Stimulated activated CD4-positive, alpha-beta T cell treated with anti-CD3 and anti-CD28 coated beads, Interleukin-12 subunit alpha, Interleukin-12 subunit beta, amount 100 ng/mL, for 48 hours (primary cell): ENCODE measurements at regions not wholly inside any gene's neighbourhood (a gene's known extent, or its start where the extent isn't known, plus 50 kb on each side); places are given as distances from the start of the nearest gene placed in this dataset.
"Not testable (repeated sequence)": the region's sequence is repeated elsewhere in the genome, so short reads cannot be mapped to it uniquely, and the experiment has no call there.

Source experiments
- DNase-seq, 3 donors: peaks; one replicate each; pipeline ENCODE4 v3.0.0-alpha.2; 2020; ENCODE audit warnings: low read depth in 2 of 3, low spot score in 1 of 3

DNA sequence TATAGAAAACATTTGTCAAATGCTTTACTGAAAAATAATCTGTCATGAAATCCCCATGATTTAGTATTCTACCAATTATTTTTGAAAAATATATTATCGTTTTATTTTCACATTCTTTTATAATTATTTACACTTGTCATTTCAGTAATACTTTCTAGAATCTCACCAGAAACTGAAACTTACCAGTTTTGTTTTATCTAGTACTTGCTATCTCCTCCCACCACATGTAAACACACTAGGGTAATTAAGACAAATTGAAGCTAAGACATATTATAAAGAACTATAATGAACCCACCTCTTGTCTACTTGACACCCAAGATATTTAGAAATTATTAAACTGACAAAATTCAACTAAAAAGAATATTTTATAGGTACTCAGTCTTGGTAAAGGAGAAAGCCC lies 51.5 kb upstream of the GRM3 start:
- no peak for DNase-seq

GRCh38 chr7:86574006-86574405 lies 69.7 kb upstream of the GRM3 start:
- DNase-seq: no peak

GRCh38 chr7:86558680-86559501 lies 84.8 kb upstream of the GRM3 start:
- no peak for DNase-seq

DNA sequence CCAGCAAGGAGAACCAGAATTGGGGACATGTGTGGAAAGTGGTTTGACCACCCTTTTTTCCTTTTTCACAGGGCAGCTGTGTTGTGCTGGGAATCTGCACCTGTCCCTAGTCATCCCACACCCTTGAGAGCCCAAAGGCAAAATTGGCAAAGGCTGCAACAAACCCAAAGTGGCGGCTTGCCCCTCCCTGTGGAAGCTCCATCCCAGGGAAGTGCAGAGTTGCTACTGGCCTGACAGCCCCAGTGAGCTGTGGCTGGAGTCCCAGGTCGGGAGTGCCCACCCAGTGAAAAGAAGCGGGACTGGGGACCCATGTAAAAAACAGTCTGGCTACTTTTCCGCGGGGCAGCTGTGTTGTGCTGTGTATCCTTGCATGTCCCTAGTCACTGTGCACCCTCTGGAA lies 109.1 kb upstream of the GRM3 start:
- no peak for DNase-seq

DNA sequence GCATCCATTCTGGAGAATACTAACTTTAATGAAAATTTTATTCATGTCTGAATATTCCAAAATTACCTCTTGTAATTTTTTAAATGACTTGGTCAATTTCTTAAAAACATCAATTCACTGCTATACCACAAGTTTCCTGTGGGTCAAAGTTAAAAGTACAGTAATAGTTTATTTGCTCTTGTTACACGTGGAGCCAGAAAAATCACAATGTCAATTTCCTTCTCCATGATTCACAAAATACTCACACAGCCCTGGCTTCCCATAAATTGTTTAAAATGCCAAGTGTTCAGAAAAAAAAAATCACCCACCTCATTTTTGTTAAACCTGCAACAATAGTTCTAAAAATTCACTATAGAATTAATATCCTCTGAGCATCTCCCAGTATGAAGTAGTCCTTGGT lies 139.5 kb upstream of the GRM3 start:
- DNase-seq: no peak

DNA sequence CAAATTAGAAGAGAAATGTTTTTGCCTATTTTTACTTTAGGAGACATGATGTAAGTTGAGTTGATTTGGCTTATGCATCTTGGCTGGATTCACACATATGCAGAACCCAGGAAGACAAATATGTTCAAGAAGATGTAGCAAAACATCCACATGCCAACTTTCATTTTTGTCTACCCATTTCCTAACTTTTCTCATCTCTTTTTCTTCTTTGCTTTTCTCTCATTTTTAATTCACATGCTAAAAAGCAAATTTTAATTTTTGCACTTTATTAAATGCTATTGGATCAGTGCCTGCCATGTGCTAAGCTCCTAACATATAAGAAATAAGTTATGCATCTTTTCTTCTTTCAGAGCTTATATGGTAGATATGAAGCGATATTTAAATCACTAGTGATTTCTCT lies 143.7 kb upstream of the GRM3 start:
- no peak for DNase-seq

- DNase-seq: no peak
Observed at GRCh38 chr7:86485827-86486226, 157.9 kb upstream of the GRM3 start.

DNA sequence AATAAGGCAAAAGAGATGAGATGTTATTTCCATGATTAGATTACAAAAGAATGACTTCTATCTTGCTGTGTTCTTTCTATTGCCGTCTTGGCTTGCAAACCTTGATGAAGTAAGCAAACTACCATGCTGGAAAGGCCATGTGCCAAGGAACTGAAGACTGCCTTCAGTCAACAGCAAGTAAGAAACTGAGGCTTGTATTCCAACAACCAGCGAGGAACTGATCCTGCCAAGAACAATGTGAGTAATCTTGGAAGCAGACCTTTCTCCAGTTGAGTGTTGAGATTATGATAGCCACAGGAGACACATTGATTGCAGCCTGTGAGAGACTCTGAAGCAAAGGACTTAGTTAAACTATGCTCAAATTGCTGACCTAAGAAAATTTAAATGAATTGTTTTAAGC lies 164.6 kb upstream of the GRM3 start:
- DNase-seq: no peak

GRCh38 chr7:86477343-86477935 lies 166.3 kb upstream of the GRM3 start:
- no peak for DNase-seq

DNA sequence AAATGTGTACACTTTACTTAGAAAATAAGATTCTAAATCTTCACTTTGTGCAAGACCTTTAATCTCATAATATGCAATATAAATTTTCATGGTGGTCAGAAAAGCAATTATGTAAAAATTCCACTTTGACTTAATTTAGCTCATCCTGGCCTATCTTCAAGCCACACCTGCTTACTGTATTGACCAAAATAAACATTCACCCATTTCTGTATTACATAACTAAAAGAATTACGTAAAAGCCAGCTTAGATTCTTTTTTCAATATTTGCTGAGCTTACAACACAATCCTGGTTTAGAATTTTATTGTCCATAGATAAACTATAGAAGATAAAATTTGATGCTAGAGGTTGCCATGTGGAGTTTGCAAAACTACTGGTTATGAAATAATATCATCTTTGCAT lies 172.9 kb upstream of the GRM3 start:
- no peak for DNase-seq

DNA sequence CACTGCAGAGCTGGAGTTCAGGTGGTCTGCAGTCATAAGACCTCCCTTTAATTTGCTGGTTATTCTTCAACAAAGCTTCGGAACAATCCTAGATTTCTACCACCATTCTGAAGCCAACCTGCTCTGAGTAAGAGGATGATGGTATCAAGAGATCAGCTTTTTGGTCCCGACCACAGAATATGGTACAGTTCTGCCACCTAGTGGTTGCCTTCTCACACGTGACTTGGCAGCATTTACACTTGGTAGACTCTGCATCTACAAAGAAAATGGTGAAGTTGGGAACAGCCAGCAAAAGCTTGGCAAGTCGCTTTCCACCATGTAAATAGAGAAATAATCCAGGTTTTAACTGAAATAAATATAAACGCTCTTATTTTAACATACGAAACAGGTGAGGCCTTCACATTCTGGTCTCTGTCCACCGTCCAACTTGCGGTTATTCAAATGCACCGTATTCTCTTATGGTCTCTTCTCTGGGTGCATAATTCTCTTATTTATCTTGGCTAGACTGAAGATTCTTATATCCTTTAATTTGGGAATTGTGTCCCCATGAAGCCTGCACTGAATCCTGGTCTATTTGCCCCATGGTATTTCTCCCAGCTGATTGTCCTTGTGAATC lies 173.9 kb upstream of the GRM3 start:
- peak; percentile 8 to 53 (median 8) for DNase-seq

- DNase-seq: no peak
Observed at GRCh38 chr7:86454753-86455152, 189.0 kb upstream of the GRM3 start.

GRCh38 chr7:86453454-86453853 lies 190.3 kb upstream of the GRM3 start:
- no peak for DNase-seq

- no peak for DNase-seq
Observed at GRCh38 chr7:86448856-86449255, 194.9 kb upstream of the GRM3 start.

GRCh38 chr7:86445285-86445684 lies 198.4 kb upstream of the GRM3 start:
- no peak for DNase-seq

DNA sequence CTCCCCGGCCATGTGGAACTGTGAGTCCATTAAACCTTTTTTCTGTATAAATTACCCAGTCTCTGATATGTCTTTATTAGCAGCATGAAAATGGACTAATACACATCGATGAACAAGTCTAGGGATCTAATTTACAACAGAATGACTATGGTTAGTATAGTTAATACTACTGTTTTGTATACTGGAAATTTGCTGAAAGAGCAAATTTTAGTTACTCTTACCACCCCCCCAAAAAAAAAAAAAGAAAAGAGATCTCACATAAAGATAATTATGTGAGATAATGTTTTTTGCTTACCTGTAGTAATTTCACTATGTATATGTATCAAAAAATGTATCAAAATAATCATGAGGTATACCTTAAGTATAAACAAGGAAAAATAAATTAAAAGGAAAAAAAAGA lies 199.5 kb upstream of the GRM3 start:
- no peak for DNase-seq

DNA sequence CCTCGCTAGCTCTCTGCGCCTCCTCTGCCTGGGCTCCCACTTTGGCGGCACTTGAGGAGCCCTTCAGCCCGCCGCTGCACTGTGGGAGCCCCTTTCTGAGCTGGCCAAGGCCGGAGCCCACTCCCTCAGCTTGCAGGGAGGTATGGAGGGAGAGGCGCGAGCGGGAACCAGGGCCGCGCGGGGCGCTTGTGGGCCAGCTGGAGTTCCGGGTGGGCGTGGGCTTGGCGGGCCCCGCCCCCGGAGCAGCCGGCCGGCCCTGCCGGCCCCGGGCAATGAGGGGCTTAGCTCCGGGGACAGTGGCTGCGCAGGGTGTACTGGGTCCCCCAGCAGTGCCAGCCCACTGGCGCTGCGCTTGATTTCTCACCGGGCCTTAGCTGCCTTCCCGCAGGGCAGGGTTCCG lies 203.3 kb upstream of the GRM3 start:
- DNase-seq: not testable (repeated sequence)

- no peak for DNase-seq
Observed at GRCh38 chr7:86437951-86438450, 205.7 kb upstream of the GRM3 start.

GRCh38 chr7:86431761-86432160 lies 211.9 kb upstream of the GRM3 start:
- DNase-seq: no peak

DNA sequence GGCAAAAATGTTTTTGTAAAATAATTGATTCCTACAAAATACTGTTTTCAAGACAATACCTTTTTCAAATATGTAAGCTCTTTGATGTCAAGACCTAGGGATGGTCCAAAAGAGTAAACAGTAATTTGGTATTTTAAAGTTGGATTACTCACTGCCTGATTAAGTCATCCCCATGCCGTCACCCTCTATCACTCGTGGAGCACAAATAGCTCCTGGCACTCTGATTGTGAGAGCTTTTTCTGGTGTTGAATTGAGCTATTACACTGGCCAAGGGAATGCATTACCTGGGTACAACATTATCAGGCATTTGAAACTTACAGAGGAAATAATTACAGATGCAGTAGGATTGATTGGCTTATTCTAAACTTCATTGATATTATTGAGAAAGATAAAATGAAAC lies 231.9 kb upstream of the GRM3 start:
- no peak for DNase-seq

DNA sequence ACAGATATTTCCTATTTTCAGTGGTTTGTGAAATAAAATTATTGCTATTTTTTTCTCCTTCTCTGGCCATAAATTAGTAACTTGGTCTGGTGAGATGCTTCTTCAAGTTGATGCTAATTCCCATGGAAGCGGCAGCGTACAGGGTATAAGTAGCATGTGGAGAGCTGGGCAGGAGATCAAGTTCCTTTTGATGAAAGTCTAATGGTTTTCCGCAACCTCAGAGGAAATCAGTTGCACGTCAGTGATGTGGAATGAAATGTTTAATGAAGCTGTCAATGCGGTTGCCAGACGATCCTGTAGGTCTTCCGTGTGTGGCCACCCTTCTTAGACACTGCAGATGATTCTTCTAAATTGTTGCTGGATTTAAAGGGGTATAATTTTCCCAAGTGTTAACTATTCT lies 236.4 kb upstream of the GRM3 start:
- DNase-seq: no peak

DNA sequence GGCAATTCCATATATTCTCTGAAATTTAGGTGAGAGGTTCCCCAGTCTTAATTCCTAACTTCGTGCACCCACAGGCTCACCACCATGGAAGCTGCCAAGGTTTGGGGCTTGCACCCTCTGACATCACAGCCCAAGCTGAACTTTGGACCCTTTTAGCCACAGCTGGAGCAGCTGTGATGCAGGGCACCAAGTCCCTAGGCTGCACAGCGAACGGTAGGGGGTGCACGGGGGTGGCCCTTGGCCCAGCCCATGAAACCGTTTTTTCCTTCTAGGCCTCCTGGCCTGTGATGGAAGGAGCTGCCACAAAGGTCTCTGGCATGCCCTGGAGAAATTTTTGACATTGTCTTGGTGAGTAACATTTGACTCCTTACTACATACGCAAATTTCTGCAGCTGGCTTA lies 251.9 kb upstream of the GRM3 start:
- DNase-seq: no peak
